ENCODE measurements at regions not wholly inside any gene's neighbourhood (a gene's known extent, or its start where the extent isn't known, plus 50 kb on each side); places are given as distances from the start of the nearest gene placed in this dataset.
"Not testable (repeated sequence)": the region's sequence is repeated elsewhere in the genome, so short reads cannot be mapped to it uniquely, and the experiment has no call there.

GRCh38 chr14:95597784-95598211 lies 62.9 kb downstream of the GLRX5 start:
- intact Hi-C loops (cut with DNase I): no loop called here
- DNase-seq (ENCODE audit: low spot score): peak; percentile 63

GRCh38 chr14:95601650-95602049 lies 66.8 kb downstream of the GLRX5 start:
- intact Hi-C loops (cut with DNase I): no loop called here
- DNase-seq (ENCODE audit: low spot score): no peak

DNA sequence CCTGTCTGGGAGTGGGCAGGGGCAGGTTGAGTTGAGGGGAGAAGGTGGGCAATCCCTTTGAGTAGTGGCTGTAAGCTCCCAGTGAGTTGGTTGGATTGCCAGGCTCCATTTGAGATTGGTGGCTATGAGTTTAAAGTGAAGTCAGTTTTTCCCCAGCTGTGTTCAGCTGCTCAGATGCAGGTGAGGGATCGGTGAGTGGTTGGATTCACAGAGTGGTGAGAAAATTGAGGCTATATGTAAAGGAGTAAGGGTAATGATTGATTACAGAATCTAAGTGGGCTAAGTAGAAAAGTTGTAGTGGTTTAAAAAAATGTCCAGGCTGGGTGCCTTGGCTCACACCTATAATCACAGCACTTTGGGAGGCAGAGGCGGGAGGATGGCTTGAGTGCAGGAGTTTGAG lies 68.6 kb downstream of the GLRX5 start:
- DNase-seq (ENCODE audit: low spot score): no peak
- intact Hi-C loops (cut with DNase I): no loop called here

DNA sequence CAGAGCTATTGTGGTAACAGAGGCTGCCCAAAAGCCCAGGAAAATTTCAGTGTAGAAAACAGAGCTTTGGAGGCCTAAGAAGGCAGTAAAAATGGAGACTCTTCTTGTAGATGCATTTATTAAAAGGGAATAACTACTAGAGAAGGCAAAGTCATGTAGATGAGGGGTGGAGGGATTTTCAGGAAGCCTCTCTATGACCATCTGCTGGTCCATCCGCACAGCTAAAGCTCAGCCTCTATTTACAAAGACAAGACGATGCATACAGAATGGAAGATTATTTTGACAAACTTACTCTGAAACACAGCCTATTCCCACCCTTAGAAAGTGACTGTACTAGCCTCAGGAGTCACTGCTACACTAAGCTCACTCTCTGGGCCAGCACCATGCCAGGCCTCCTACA lies 71.4 kb downstream of the GLRX5 start:
- DNase-seq (ENCODE audit: low spot score): no peak
- intact Hi-C loops (cut with DNase I): no loop called here

GRCh38 chr14:95608637-95609235 lies 73.9 kb downstream of the GLRX5 start:
- DNase-seq (ENCODE audit: low spot score): peak; percentile 10
- intact Hi-C loops (cut with DNase I): no loop called here

GRCh38 chr14:95609398-95609990 lies 74.6 kb downstream of the GLRX5 start:
- intact Hi-C loops (cut with DNase I): no loop called here
- no peak for DNase-seq (ENCODE audit: low spot score)

- intact Hi-C loops (cut with DNase I): no loop called here
- DNase-seq (ENCODE audit: low spot score): no peak
Measured at GRCh38 chr14:95611293-95611880, 74.8 kb upstream of the TCL1B start.

- intact Hi-C loops (cut with DNase I): no loop called here
- DNase-seq (ENCODE audit: low spot score): peak; percentile 4
Measured at GRCh38 chr14:95614349-95614748, 71.9 kb upstream of the TCL1B start.

DNA sequence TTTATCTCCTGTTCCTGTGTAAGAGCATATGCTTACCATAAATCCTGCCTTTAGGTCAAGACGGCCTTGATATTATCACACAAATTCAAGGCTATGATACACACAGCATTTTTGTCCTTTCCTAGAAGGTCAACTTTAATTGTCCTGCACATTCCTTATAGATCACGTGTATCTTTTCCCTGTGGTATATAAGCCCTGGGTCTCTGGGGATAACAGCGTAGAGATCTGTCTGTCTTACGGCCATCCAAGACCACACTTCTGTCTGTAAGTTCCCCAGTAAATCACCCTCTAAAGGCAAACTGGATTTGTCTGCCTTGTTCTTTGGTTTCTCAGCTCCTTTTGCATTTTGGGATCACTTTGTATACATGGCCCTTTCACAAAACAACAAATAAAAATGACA lies 69.5 kb upstream of the TCL1B start:
- intact Hi-C loops (cut with DNase I): no loop called here
- no peak for DNase-seq (ENCODE audit: low spot score)

GRCh38 chr14:95619785-95620417 lies 66.3 kb upstream of the TCL1B start:
- no peak for DNase-seq (ENCODE audit: low spot score)
- intact Hi-C loops (cut with DNase I): no loop called here

GRCh38 chr14:95620659-95621059 lies 65.6 kb upstream of the TCL1B start:
- intact Hi-C loops (cut with DNase I): no loop called here
- DNase-seq (ENCODE audit: low spot score): no peak

DNA sequence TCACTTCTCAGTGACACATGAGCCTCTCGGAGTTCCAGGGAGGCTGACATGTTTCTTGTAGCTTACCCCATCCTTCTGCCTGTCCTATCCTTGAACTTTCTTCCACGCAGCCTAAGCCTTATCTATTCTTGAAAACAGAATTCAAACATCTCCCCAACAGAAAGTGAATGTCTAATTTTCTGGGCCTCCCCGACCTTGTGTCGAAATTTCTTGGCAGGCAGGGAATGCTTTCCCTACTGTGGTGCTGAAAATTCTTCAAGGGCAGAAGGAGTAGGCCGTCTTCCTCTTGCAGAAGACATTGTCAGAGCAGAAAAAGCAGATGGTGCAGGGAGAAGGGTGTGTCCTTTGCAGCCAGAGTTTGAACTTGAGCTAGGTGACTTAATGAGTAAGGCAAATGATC lies 63.0 kb upstream of the TCL1B start:
- intact Hi-C loops (cut with DNase I): no loop called here
- no peak for DNase-seq (ENCODE audit: low spot score)

DNA sequence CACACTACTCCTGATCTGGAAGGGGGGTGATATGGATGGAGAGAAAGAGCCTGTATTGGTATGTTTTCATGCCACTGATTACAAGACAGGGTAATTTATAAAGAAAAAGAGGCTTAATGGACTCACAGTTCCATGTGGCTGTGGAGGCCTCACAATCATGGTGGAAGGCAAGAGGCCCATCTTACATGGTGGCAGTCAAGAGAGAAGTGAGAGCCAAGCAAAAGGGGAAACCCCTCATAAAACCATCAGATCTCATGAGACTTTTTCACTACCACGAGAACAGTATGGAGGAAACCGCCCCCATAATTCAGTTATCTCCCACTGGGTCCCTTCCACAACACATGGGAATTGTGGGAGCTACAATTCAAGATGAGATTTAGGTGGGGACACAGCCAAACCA lies 60.5 kb upstream of the TCL1B start:
- DNase-seq (ENCODE audit: low spot score); intact Hi-C loops (cut with DNase I): not testable (repeated sequence)

DNA sequence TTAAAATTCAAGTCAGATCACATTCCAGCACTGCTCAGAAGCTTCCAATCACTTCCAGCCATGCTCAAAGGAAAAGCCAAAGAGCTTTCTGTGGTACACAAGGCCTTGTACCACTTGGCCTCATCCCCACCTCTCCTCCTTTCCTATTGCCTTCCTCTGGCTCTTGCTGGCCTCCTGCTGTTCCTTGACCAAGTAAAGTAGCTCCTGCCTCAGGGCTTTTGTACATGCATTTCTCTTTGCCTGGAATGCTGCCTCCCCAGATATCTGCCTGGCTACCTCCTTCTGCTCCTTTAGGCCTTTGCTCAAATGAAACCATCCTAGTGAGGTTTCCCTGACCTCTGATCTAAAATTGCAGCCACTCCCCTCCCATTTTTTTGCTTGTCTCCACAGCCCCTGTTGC lies 51.2 kb upstream of the TCL1B start:
- intact Hi-C loops (cut with DNase I): no loop called here
- peak; percentile 14 for DNase-seq (ENCODE audit: low spot score)
